Neural cell (in vitro differentiated cells): ENCODE measurements at regions not wholly inside any gene's neighbourhood (a gene's known extent, or its start where the extent isn't known, plus 50 kb on each side); places are given as distances from the start of the nearest gene placed in this dataset.

Source experiments
- CTCF ChIP-seq: fragments of 450-650 bp; IDR thresholded peaks from 2 replicates; pipeline ENCODE4 v1.5.1; 2014; ENCODE audit warnings: antibody characterized with exemption, mild to moderate bottlenecking, moderate library complexity; ENCODE audit not compliant: poor library complexity, severe bottlenecking
- POLR2AphosphoS5 ChIP-seq: IDR thresholded peaks from 2 replicates; pipeline ENCODE4 v1.6.1; 2012

GRCh38 chr11:82233201-82233600, 500.5 kb downstream of the FAM181B start:
- TF ChIP-seq CTCF (no peak), POLR2AphosphoS5 (no peak)
